H9 (cell line): ENCODE measurements at regions not wholly inside any gene's neighbourhood (a gene's known extent, or its start where the extent isn't known, plus 50 kb on each side); places are given as distances from the start of the nearest gene placed in this dataset.

Experiments
- DNase-seq: peaks from one replicate; pipeline ENCODE4 v3.0.0-alpha.2; 2017
- H2AFZ ChIP-seq: one replicate; pipeline ENCODE4 v1.6.1; 2013; ENCODE audit warnings: mild to moderate bottlenecking, low read length, control low read depth, moderate library complexity
- H2AK5ac ChIP-seq: 2 replicates; pipeline ENCODE4 v1.6.1; 2013; ENCODE audit warnings: low read length, control low read depth, mixed read lengths; ENCODE audit not compliant: insufficient read length
- H2BK120ac ChIP-seq: one replicate; pipeline ENCODE4 v1.6.1; 2013; ENCODE audit warnings: low read depth, mild to moderate bottlenecking, low read length, control low read depth, inconsistent platforms; ENCODE audit not compliant: poor library complexity, severe bottlenecking
- H2BK12ac ChIP-seq: 2 replicates; pipeline ENCODE4 v1.6.1; 2013; ENCODE audit warnings: low read length, control low read depth, mixed read lengths, low read depth; ENCODE audit not compliant: insufficient read length
- H2BK15ac ChIP-seq: 2 replicates; pipeline ENCODE4 v1.6.1; 2013; ENCODE audit warnings: low read depth, low read length, control low read depth
- H2BK20ac ChIP-seq: one replicate; pipeline ENCODE4 v1.6.1; 2013; ENCODE audit warnings: low read depth, mild to moderate bottlenecking, low read length, control low read depth, inconsistent platforms; ENCODE audit not compliant: poor library complexity, severe bottlenecking
- H2BK5ac ChIP-seq: 2 replicates; pipeline ENCODE4 v1.6.1; 2013; ENCODE audit warnings: low read length, control low read depth, mixed read lengths; ENCODE audit not compliant: insufficient read length
- H3K14ac ChIP-seq: 2 replicates; pipeline ENCODE4 v1.6.1; 2013; ENCODE audit warnings: low read length, control low read depth; ENCODE audit not compliant: insufficient read depth
- H3K18ac ChIP-seq: 2 replicates; pipeline ENCODE4 v1.6.1; 2013; ENCODE audit warnings: low read depth, mild to moderate bottlenecking, mixed read lengths, low read length, control low read depth; ENCODE audit not compliant: insufficient read length
- H3K23ac ChIP-seq: 2 replicates; pipeline ENCODE4 v1.6.1; 2013; ENCODE audit warnings: low read length, control low read depth, mixed read lengths, low read depth; ENCODE audit not compliant: insufficient read length
- H3K23me2 ChIP-seq: 2 replicates; pipeline ENCODE4 v1.6.1; 2013; ENCODE audit warnings: low read depth, mild to moderate bottlenecking, mixed read lengths, low read length, control low read depth; ENCODE audit not compliant: insufficient read length, poor library complexity, severe bottlenecking
- H3K27ac ChIP-seq: 2 replicates; pipeline ENCODE4 v1.5.1; 2013; ENCODE audit warnings: low read length, control low read depth, mixed read lengths, low read depth; ENCODE audit not compliant: insufficient read length
- H3K27me3 ChIP-seq: 2 replicates; pipeline ENCODE4 v1.6.1; 2013; ENCODE audit warnings: low read length, control low read depth, inconsistent platforms; ENCODE audit not compliant: insufficient read depth
- H3K4ac ChIP-seq: 2 replicates; pipeline ENCODE4 v1.6.1; 2013; ENCODE audit warnings: low read depth, mild to moderate bottlenecking, control low read depth, inconsistent platforms, low read length, moderate library complexity
- H3K4me1 ChIP-seq: 2 replicates; pipeline ENCODE4 v1.6.1; 2013; ENCODE audit warnings: low read length, control low read depth, inconsistent platforms; ENCODE audit not compliant: insufficient read depth
- H3K4me2 ChIP-seq: 2 replicates; pipeline ENCODE4 v1.6.1; 2013; ENCODE audit warnings: low read length, control low read depth, mixed read lengths; ENCODE audit not compliant: insufficient read length, insufficient read depth
- H3K56ac ChIP-seq: 2 replicates; pipeline ENCODE4 v1.6.1; 2013; ENCODE audit warnings: low read depth, mild to moderate bottlenecking, mixed read lengths, low read length, control low read depth; ENCODE audit not compliant: insufficient read length
- H3K79me1 ChIP-seq: 2 replicates; pipeline ENCODE4 v1.6.1; 2013; ENCODE audit warnings: low read depth, mild to moderate bottlenecking, moderate library complexity, low read length, control low read depth, inconsistent platforms; ENCODE audit not compliant: insufficient read depth, poor library complexity, severe bottlenecking
- H3K79me2 ChIP-seq: 2 replicates; pipeline ENCODE4 v1.6.1; 2013; ENCODE audit warnings: low read length, control low read depth, inconsistent platforms; ENCODE audit not compliant: insufficient read depth
- H3K9ac ChIP-seq: 2 replicates; pipeline ENCODE4 v1.6.1; 2013; ENCODE audit warnings: low read length, control low read depth, mixed read lengths; ENCODE audit not compliant: insufficient read length; ENCODE audit errors: extremely low read depth
- H3K9me3 ChIP-seq: one replicate; pipeline ENCODE4 v1.6.1; 2013; ENCODE audit warnings: low read depth, low read length, inconsistent platforms; ENCODE audit not compliant: control insufficient read depth
- H3T11ph ChIP-seq: one replicate; pipeline ENCODE4 v1.6.1; 2013; ENCODE audit warnings: mild to moderate bottlenecking, low read length, control low read depth, inconsistent platforms
- H4K20me1 ChIP-seq: one replicate; pipeline ENCODE4 v1.6.1; 2013; ENCODE audit not compliant: control insufficient read depth, insufficient read length, insufficient read depth
- H4K5ac ChIP-seq: 2 replicates; pipeline ENCODE4 v1.6.1; 2013; ENCODE audit warnings: low read depth, mild to moderate bottlenecking, mixed read lengths, low read length, control low read depth; ENCODE audit not compliant: insufficient read length
- H4K8ac ChIP-seq: replicated peaks from 2 replicates; pipeline ENCODE4 v1.6.1; 2013; ENCODE audit warnings: low read length, control low read depth, mixed read lengths, low read depth; ENCODE audit not compliant: insufficient read length
- H4K91ac ChIP-seq: 2 replicates; pipeline ENCODE4 v1.6.1; 2013; ENCODE audit warnings: low read depth, mild to moderate bottlenecking, moderate library complexity, mixed read lengths, low read length, control low read depth; ENCODE audit not compliant: insufficient read length
- H3K27ac Mint-ChIP-seq, 3 experiments: 2 replicates in 2 of 3; 3 replicates in 1 of 3; pipeline ENCODE4 v1.8.0; 2020 to 2021; ENCODE audit warnings: mixed read lengths in 3 of 3, mild to moderate bottlenecking in 1 of 3, moderate library complexity in 1 of 3
- H3K27me3 Mint-ChIP-seq: 2 replicates; pipeline ENCODE4 v1.8.0; 2021; ENCODE audit warnings: low read depth, mild to moderate bottlenecking, moderate library complexity, mixed read lengths
- H3K36me3 Mint-ChIP-seq, 3 experiments: 2 replicates in 2 of 3; 3 replicates in 1 of 3; pipeline ENCODE4 v1.8.0; 2020 to 2021; ENCODE audit warnings: low read depth in 3 of 3, mixed read lengths in 3 of 3; ENCODE audit not compliant: insufficient read depth in 1 of 3
- H3K4me1 Mint-ChIP-seq, 2 experiments: 2 replicates each; pipeline ENCODE4 v1.8.0; 2020; ENCODE audit warnings: mixed read lengths in 2 of 2
- H3K4me3 Mint-ChIP-seq, 2 experiments: 2 replicates in 1 of 2; 3 replicates in 1 of 2; pipeline ENCODE4 v1.8.0; 2020 to 2021; ENCODE audit warnings: mild to moderate bottlenecking in 2 of 2, mixed read lengths in 2 of 2, moderate library complexity in 1 of 2
- H3K9me3 Mint-ChIP-seq, 2 experiments: 2 replicates in 1 of 2; 3 replicates in 1 of 2; pipeline ENCODE4 v1.8.0; 2020; ENCODE audit warnings: mild to moderate bottlenecking in 2 of 2, mixed read lengths in 2 of 2, moderate library complexity in 1 of 2
- WGBS: extraction: QIAGEN DNeasy Blood & Tissue Kit; methylation state at CpG from one replicate; pipeline ENCODE4 v1.1.7; 2013; ENCODE audit warnings: missing lambda C conversion rate, low lambda C conversion rate, mixed read lengths; ENCODE audit not compliant: insufficient read length; ENCODE audit errors: extremely low coverage; 5-methylcytosine and 5-hydroxymethylcytosine counted together
- TF ChIP-seq, protein P1 (sequence below): fragments of 200-600 bp; sonication (generic); conservative IDR thresholded peaks from 3 replicates; pipeline ENCODE4 v1.8.0; 2021; ENCODE audit warnings: antibody characterized with exemption, mild to moderate bottlenecking

DNA sequence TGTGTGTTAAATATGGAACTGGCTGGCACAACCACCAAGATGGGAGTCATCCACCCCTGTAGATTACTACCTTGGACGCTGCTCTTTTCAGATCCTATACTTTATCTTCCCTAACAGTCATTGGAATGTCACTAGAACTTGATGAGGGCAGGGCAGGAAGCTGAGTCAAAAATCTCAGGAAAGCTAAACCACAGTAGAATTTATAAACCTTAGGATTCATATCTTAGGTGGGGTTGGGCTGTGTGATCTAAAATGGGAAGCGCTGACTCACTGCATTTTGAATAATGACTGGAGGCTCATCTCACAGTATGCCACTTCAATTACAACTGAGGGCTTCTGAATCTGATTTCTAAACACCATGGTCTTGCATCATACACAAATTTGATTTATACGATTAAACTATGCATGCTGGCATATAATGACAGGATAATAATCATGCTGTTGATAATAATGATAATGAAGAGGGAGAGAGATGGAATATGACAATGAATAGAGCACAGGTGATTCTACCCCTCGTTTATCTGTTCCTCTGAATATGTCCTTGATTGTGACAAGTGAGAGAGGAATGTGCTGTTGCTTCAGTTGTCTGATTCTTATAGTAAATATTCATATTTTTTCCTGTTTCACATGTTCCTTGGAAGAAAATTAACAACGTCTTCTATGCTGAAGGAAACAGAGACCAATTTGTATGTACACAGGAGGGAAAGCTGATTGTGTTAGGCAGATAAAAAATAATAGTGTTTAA lies 270.3 kb upstream of the HS3ST1 start:
- H3K23ac ChIP-seq, result no peak overlapping the region
- H2AFZ ChIP-seq, result no peak overlapping the region
- no peak overlapping the region for H3K4ac ChIP-seq

More for the DNA sequence above, 270.3 kb upstream of the HS3ST1 start:
- H2BK5ac ChIP-seq, result no peak overlapping the region
- no peak overlapping the region for H2BK15ac ChIP-seq
- H3K27me3 Mint-ChIP-seq, result no peaks in the 10 kb centered on the region
- H3K9ac ChIP-seq, result no peak overlapping the region
- H3K27me3 ChIP-seq, result no peaks in the 10 kb centered on the region
- H3K56ac ChIP-seq, result no peak overlapping the region
- H3K9me3 ChIP-seq, result no peaks in the 10 kb centered on the region
- no peak overlapping the region for H4K5ac ChIP-seq
- no peaks in the 10 kb centered on the region for H3K4me1 ChIP-seq
- no peak overlapping the region for H4K91ac ChIP-seq
- H4K20me1 ChIP-seq, result no peaks in the 10 kb centered on the region
- no peaks in the 10 kb centered on the region for H3K36me3 Mint-ChIP-seq
- TF ChIP-seq, protein P1, sequence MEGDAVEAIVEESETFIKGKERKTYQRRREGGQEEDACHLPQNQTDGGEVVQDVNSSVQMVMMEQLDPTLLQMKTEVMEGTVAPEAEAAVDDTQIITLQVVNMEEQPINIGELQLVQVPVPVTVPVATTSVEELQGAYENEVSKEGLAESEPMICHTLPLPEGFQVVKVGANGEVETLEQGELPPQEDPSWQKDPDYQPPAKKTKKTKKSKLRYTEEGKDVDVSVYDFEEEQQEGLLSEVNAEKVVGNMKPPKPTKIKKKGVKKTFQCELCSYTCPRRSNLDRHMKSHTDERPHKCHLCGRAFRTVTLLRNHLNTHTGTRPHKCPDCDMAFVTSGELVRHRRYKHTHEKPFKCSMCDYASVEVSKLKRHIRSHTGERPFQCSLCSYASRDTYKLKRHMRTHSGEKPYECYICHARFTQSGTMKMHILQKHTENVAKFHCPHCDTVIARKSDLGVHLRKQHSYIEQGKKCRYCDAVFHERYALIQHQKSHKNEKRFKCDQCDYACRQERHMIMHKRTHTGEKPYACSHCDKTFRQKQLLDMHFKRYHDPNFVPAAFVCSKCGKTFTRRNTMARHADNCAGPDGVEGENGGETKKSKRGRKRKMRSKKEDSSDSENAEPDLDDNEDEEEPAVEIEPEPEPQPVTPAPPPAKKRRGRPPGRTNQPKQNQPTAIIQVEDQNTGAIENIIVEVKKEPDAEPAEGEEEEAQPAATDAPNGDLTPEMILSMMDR, result no peak
- no peak overlapping the region for H3T11ph ChIP-seq
- H4K8ac ChIP-seq, result no peak overlapping the region
- no peak overlapping the region for H3K18ac ChIP-seq
- DNase-seq, result no peak
- H3K14ac ChIP-seq, result no peak overlapping the region
- no peak overlapping the region for H3K4me2 ChIP-seq
- peaks cover 0 to 2% of the 10 kb centered on the region in 2 experiments; a peak in 1 of 5 replicates for H3K9me3 Mint-ChIP-seq
- H2BK12ac ChIP-seq, result no peak overlapping the region
- no peak overlapping the region for H3K4me3 Mint-ChIP-seq
- H2BK120ac ChIP-seq, result no peak overlapping the region
- H3K79me2 ChIP-seq, result no peaks in the 10 kb centered on the region
- no peaks in the 10 kb centered on the region for H3K23me2 ChIP-seq
- no peak overlapping the region for H3K27ac Mint-ChIP-seq
- H2BK20ac ChIP-seq, result no peak overlapping the region
- no peak overlapping the region for H3K27ac ChIP-seq
- no CpG with 5 or more reads among the region's 5 CpGs for WGBS
- 0 out of 4 replicates have a peak, but pooled peaks cover 0 to 2% of the 10 kb centered on the region in 2 experiments for H3K4me1 Mint-ChIP-seq
- no peaks in the 10 kb centered on the region for H3K79me1 ChIP-seq
- H2AK5ac ChIP-seq, result no peak overlapping the region
